ENCODE measurements at regions not wholly inside any gene's neighbourhood (a gene's known extent, or its start where the extent isn't known, plus 50 kb on each side); places are given as distances from the start of the nearest gene placed in this dataset.

DNA sequence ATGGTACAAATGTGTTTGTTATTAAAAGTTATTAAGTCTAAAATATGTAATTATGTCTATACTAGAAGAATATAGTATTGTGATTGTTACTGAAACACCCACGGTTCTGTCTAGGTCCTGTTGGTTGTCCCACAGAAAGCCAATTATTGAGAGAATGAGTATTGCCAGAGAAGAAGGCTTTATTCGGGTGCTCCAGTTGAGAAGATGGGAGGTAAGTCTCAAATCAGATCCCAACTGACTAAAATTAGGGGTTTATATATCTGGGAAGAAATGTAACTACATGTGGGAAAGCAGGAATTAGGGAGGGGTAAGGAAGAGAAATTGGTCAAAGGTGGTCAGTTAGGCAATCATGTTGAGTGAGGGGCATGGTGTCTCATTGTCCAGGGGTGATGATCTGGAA, 798.4 kb downstream of the PCDH17 start:
- TF ChIP-seq, protein P1, sequence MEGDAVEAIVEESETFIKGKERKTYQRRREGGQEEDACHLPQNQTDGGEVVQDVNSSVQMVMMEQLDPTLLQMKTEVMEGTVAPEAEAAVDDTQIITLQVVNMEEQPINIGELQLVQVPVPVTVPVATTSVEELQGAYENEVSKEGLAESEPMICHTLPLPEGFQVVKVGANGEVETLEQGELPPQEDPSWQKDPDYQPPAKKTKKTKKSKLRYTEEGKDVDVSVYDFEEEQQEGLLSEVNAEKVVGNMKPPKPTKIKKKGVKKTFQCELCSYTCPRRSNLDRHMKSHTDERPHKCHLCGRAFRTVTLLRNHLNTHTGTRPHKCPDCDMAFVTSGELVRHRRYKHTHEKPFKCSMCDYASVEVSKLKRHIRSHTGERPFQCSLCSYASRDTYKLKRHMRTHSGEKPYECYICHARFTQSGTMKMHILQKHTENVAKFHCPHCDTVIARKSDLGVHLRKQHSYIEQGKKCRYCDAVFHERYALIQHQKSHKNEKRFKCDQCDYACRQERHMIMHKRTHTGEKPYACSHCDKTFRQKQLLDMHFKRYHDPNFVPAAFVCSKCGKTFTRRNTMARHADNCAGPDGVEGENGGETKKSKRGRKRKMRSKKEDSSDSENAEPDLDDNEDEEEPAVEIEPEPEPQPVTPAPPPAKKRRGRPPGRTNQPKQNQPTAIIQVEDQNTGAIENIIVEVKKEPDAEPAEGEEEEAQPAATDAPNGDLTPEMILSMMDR (IDR thresholded peaks at IDR 0.05), result no peak
- no peak for TF ChIP-seq POLR2A (IDR thresholded peaks at IDR 0.05)
- intact Hi-C loops (cut with DNase I; ENCODE audit: low total_unique reads), result no loop called here
- 87 to 94% methylated on average over 2 of the region's 2 CpGs for WGBS, 2 donors
- H3K27me3 ChIP-seq, result no peaks in the 10 kb centered on the region
- DNase-seq, result no peak
- H3K27ac ChIP-seq, result no peak overlapping the region
- no peaks in the 10 kb centered on the region for H3K9me3 ChIP-seq
- no peak overlapping the region for H3K4me3 ChIP-seq
- no peaks in the 10 kb centered on the region for H3K4me1 ChIP-seq
- no peaks in the 10 kb centered on the region for H3K36me3 ChIP-seq (ENCODE audit: low read depth, missing control alignments)

DNA sequence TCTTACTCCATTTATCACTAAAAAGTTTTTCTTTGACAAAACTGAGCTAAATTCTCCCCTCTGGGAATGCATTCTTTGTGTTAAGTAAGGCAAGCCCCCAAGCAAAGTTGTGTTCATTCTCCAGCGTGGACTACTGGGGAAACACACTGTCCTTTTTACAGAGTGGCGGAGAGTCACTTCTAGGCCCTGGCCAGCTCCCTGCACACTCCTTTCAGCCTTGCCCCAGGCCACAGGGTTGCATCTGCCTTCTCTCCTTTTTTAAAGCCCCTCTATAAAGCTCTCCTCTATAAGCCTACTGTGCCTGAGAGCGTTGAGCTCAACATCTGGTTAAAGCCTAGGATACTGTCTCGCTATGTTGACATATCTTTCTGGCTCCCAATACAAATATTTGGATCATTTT, 803.4 kb downstream of the PCDH17 start:
- 83 to 90% methylated on average over 4 of the region's 4 CpGs for WGBS, 2 donors
- H3K4me3 ChIP-seq, result no peak overlapping the region
- no peak for DNase-seq
- no peaks in the 10 kb centered on the region for H3K36me3 ChIP-seq (ENCODE audit: low read depth, missing control alignments)
- H3K9me3 ChIP-seq, result no peaks in the 10 kb centered on the region
- no peaks in the 10 kb centered on the region for H3K27me3 ChIP-seq
- H3K27ac ChIP-seq, result no peak overlapping the region
- TF ChIP-seq POLR2A (IDR thresholded peaks at IDR 0.05), result no peak
- TF ChIP-seq, protein P1 (IDR thresholded peaks at IDR 0.05), result no peak
- H3K4me1 ChIP-seq, result no peaks in the 10 kb centered on the region
- intact Hi-C loops (cut with DNase I; ENCODE audit: low total_unique reads), result no loop called here

DNA sequence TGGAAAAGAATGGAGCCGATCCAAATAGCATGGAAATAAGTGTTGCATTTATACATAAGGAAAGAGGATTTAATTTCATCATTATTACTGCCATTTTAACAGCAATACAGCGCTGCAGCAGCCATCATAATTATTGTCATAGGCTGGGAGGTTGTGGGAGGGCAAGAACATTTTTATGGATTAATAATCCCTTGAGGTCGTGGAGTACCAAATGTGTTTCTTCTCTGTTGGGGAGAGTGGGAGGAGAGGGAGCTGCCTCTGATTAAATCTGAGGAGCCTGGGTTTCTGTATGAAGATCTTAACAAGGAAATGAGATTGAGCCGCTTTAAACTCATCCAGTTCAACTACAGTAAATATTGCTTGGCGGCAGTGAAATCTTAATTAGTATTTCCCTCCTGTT, 805.9 kb downstream of the PCDH17 start:
- H3K4me1 ChIP-seq, result no peaks in the 10 kb centered on the region
- H3K27me3 ChIP-seq, result no peaks in the 10 kb centered on the region
- no peaks in the 10 kb centered on the region for H3K36me3 ChIP-seq (ENCODE audit: low read depth, missing control alignments)
- no peak overlapping the region for H3K4me3 ChIP-seq
- no peak for DNase-seq
- H3K27ac ChIP-seq, result no peak overlapping the region
- intact Hi-C loops (cut with DNase I; ENCODE audit: low total_unique reads), result no loop called here
- TF ChIP-seq, protein P1 (IDR thresholded peaks at IDR 0.05), result no peak
- no peak for TF ChIP-seq POLR2A (IDR thresholded peaks at IDR 0.05)
- 28 to 33% methylated on average over 5 of the region's 5 CpGs for WGBS, 2 donors
- H3K9me3 ChIP-seq, result no peaks in the 10 kb centered on the region

DNA sequence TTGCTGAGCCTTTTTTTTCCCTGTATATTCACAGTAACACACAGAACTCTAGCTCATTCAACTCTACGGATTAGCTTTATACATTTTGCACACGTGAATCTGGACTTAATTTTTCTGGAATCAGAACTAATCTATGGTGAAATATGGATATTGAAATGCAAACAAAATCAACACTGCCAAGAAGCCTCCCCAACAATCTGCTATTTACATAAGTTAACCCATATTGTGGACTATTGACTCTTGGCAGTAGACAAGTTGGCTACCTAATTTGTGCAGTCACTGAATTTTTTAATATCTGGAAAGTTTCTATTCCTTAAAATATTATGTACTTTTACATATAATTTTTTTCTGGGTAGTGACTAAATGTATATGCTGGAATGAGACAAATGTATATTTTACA, 815.4 kb downstream of the PCDH17 start:
- H3K27ac ChIP-seq, result no peak overlapping the region
- no peaks in the 10 kb centered on the region for H3K27me3 ChIP-seq
- H3K4me3 ChIP-seq, result no peak overlapping the region
- H3K4me1 ChIP-seq, result no peaks in the 10 kb centered on the region
- TF ChIP-seq POLR2A (IDR thresholded peaks at IDR 0.05), result no peak
- TF ChIP-seq, protein P1 (IDR thresholded peaks at IDR 0.05), result no peak
- DNase-seq, result no peak
- WGBS, 2 donors, result 79 to 87% methylated on average over 2 of the region's 2 CpGs
- intact Hi-C loops (cut with DNase I; ENCODE audit: low total_unique reads), result no loop called here
- no peaks in the 10 kb centered on the region for H3K9me3 ChIP-seq
- no peaks in the 10 kb centered on the region for H3K36me3 ChIP-seq (ENCODE audit: low read depth, missing control alignments)

DNA sequence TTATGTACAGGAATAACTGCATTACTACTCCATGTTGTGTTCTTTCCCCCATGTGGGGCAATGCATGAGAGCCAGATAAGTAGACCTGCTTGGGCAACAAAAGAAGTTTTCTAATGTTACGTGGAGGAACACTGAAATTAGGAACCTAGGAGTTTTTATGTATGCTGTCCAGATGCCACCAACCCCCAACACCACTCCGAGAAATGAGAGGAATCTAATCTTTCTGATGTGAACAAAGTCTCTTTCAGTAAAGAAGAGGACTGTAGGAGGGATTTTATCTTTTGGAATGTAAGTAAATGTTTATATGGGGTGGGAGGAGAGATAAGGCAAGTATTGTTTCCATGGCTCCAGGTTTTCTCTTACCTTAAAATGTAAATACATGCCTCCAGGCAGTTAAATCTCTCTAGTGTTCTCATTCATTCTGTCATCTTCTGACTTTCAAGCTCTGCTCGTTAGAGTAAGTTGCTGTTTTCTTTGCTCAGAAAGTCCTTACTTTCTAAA, 820.6 kb downstream of the PCDH17 start:
- no peaks in the 10 kb centered on the region for H3K27me3 ChIP-seq
- DNase-seq, result no peak
- no peaks in the 10 kb centered on the region for H3K9me3 ChIP-seq
- 41 to 62% methylated on average over 3 of the region's 3 CpGs for WGBS, 2 donors
- no peaks in the 10 kb centered on the region for H3K36me3 ChIP-seq (ENCODE audit: low read depth, missing control alignments)
- no peak overlapping the region for H3K4me3 ChIP-seq
- no peak overlapping the region for H3K27ac ChIP-seq
- intact Hi-C loops (cut with DNase I; ENCODE audit: low total_unique reads), result no loop called here
- H3K4me1 ChIP-seq, result no peaks in the 10 kb centered on the region
- TF ChIP-seq, protein P1 (IDR thresholded peaks at IDR 0.05), result no peak
- TF ChIP-seq POLR2A (IDR thresholded peaks at IDR 0.05), result no peak
